Inflammatory macrophage treated with lipopolysaccharide for 4 hours (primary cell): ENCODE measurements at regions not wholly inside any gene's neighbourhood (a gene's known extent, or its start where the extent isn't known, plus 50 kb on each side); places are given as distances from the start of the nearest gene placed in this dataset.
"Not testable (repeated sequence)": the region's sequence is repeated elsewhere in the genome, so short reads cannot be mapped to it uniquely, and the experiment has no call there.

Experiments used
- DNase-seq: peaks from one replicate; pipeline ENCODE4 v3.0.0-alpha.2; 2020

- peak; percentile 56 for DNase-seq
Observed at GRCh38 chr21:14825514-14825974, 239.3 kb downstream of the NRIP1 start.

- no peak for DNase-seq
Observed at GRCh38 chr21:14824126-14824525, 240.7 kb downstream of the NRIP1 start.

GRCh38 chr21:14817311-14817710, 247.5 kb downstream of the NRIP1 start:
- no peak for DNase-seq

- no peak for DNase-seq
Observed at GRCh38 chr21:14814991-14815390, 249.8 kb downstream of the NRIP1 start.

- no peak for DNase-seq
Observed at GRCh38 chr21:14814282-14814681, 250.5 kb downstream of the NRIP1 start.

GRCh38 chr21:14804170-14804569, 258.1 kb upstream of the SAMSN1 start:
- not testable (repeated sequence) for DNase-seq

- DNase-seq: no peak
Observed at GRCh38 chr21:14797543-14797942, 251.4 kb upstream of the SAMSN1 start.

GRCh38 chr21:14787312-14787711, 241.2 kb upstream of the SAMSN1 start:
- no peak for DNase-seq

GRCh38 chr21:14785679-14786078, 239.6 kb upstream of the SAMSN1 start:
- no peak for DNase-seq

GRCh38 chr21:14773777-14774345, 227.7 kb upstream of the SAMSN1 start:
- peak; percentile 68 for DNase-seq

GRCh38 chr21:14771593-14771992, 225.5 kb upstream of the SAMSN1 start:
- DNase-seq: no peak

GRCh38 chr21:14768042-14768441, 221.9 kb upstream of the SAMSN1 start:
- no peak for DNase-seq

GRCh38 chr21:14767192-14767852, 221.2 kb upstream of the SAMSN1 start:
- no peak for DNase-seq

GRCh38 chr21:14766241-14766640, 220.1 kb upstream of the SAMSN1 start:
- no peak for DNase-seq

GRCh38 chr21:14763695-14764064, 217.6 kb upstream of the SAMSN1 start:
- DNase-seq: no peak

GRCh38 chr21:14762734-14763694, 216.9 kb upstream of the SAMSN1 start:
- peak; percentile 83 for DNase-seq

- DNase-seq: peak; percentile 21
Observed at GRCh38 chr21:14762327-14762726, 216.2 kb upstream of the SAMSN1 start.

- no peak for DNase-seq
Observed at GRCh38 chr21:14759285-14759684, 213.2 kb upstream of the SAMSN1 start.

GRCh38 chr21:14758849-14759248, 212.7 kb upstream of the SAMSN1 start:
- DNase-seq: no peak

- no peak for DNase-seq
Observed at GRCh38 chr21:14757533-14758327, 211.6 kb upstream of the SAMSN1 start.

GRCh38 chr21:14755086-14755485, 209.0 kb upstream of the SAMSN1 start:
- no peak for DNase-seq

GRCh38 chr21:14754682-14755081, 208.6 kb upstream of the SAMSN1 start:
- no peak for DNase-seq

- no peak for DNase-seq
Observed at GRCh38 chr21:14754259-14754604, 208.1 kb upstream of the SAMSN1 start.
